ENCODE measurements at regions not wholly inside any gene's neighbourhood (a gene's known extent, or its start where the extent isn't known, plus 50 kb on each side); places are given as distances from the start of the nearest gene placed in this dataset.

DNA sequence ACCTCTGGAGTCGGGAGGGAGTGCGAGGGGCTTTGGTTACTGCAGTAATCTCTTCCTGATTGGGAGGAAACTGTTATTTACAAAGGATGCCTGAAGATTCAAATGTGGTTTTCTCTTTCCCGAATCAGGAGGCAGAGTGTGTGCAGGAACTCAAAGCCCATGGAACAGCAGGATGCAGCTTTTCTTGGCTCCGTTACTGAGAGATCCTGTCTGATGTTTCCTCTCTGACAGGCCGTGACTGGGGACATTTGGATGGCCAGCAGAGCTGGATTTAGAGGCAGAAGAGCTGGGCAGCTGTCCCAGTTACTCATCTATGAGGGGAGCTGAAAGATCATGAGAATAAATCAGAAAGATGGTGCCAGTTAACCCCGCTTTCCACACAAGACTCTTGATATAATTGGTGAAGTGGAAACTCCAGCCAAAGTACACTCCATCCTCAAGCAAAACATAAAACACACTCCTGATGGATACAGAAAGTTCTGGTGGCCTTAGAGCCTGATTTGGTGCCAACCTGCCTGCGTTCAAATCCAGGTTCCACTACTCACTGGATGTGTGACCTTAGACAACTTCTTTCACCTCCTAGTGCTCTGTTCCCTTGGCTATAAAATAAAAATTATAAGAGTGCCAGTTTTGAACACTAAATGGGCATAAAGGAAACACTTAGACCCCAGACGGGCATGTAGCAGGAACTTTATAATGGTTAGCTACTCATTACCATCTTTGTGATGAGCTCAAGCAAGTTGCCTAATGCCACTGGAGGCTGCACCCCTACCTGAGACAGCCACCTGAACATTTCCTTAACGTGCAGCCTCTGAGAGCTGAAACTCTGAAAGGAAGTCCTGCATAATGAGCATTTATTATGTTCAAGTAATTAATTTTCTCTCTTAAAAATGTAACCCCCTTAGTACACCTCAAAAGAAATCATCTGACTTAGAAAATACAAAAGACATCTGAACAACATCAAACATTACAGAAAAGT lies 349.0 kb upstream of the GATB start:
- DNase-seq = no peak

- DNase-seq = no peak
These were observed 347.1 kb upstream of the GATB start for GRCh38 chr4:152107736-152108500.

- no peak for DNase-seq
These were observed 346.0 kb upstream of the GATB start for GRCh38 chr4:152106781-152107321.

- no peak for DNase-seq
These were observed 345.4 kb upstream of the GATB start for GRCh38 chr4:152106113-152106763.

- DNase-seq = no peak
These were observed 344.1 kb upstream of the GATB start for GRCh38 chr4:152104901-152105357.

GRCh38 chr4:152104356-152104755 lies 343.5 kb upstream of the GATB start:
- no peak for DNase-seq

- DNase-seq = no peak
These were observed 342.5 kb upstream of the GATB start for GRCh38 chr4:152103181-152103901.

DNA sequence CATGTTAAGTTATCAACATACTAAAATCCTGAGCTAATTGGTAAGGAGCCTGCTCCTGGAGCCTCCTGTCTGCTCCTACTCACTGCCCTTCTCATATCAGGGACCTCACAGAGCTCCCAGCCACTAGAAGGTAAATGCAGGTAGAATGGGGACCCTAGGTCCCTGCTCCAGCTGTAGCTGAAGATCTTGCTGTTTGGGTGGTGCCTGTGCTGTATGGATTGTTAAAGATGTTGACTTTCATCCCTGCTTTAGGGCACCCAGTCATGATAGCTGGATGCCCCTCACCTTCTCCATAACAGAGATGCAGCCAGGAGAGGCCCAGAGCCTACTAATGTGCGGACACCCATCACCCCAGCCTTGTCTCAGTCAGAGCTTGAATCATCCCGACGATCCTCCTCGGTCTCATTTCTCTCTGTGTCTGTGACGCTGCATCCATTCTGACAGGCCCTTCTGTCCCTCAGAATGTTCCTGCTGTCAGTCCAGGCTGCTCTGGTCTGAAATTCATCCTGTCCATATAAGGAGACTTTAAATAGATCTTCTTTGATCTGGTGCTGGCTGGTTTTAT lies 341.7 kb upstream of the GATB start:
- DNase-seq = no peak

GRCh38 chr4:152101556-152102435 lies 341.0 kb upstream of the GATB start:
- DNase-seq = no peak

DNA sequence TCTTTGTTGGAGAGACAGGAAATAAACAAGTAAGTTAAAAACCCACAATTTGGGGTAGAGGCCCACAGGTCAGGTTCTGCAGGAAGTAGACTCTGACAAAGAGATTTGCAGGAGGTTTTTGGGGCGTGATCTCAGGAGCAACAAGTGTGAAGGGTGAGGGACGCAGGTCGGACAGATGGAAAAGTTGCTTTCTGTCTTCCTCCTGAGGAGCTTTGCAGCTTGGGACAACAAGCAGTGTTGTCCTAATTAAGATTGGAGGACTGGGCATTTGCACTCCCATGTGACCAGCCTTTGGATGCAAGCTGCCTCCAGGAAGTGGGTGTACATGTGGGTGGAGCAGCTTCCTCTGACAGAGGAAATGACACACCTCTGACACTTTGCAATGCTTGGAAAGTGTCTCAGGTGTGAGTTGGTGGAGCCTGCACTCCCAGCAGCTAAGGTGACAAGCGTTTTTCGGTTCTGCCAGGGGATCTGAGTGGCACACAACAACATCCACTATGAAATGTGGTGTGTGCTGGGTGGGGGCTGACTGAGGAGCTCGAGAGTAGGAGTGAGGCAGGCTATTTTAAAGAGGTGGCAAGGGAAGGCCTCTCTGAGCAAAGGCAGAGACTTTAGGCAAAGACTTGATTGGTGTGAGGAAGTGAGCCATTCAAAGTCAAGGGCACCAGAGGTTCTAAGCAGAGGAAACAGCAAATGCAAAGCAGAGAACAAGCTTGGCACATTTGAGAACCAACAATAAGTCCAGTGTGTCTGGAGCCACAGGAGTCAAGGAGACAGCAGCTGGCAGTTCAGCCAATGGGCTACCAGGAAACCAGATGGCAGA lies 339.8 kb upstream of the GATB start:
- peak; percentile 84 for DNase-seq

- DNase-seq = no peak
These were observed 339.2 kb upstream of the GATB start for GRCh38 chr4:152099981-152100378.

DNA sequence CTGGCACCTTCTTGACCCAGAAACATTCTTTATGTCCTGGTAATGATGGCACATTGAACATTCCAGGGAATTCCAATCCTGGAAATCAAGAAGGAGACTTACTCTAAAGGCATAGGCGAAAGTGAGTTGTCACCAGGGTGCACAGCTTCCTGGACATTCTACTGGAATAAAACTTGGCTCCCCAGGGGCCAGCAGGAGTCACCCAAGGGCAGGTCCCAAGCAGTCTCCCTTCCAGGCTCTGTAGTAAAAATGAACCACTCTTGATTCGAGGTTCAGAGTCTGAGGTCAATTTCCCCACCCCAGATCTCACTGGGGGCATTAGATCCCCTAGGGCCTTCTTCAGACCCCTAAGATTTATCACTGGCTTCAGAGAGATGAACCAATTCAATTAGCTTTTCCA lies 338.7 kb upstream of the GATB start:
- DNase-seq = no peak

DNA sequence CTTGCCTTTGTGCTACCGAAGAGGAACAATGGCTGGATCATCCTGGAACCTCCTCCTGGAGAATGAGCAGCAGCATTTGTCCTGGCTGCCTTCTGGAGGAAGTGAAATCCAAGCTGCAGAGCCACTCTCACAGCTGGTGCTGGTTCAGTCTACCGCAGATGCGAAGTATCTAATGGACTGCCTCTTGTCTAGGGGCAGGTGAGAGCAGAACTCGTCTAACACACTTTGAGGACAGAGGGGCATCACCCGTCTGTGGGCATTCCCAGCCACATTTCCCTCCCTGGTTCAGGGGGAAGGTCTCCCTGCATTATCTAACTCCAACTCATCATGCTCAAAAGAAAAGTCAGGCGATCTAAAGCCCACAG lies 338.2 kb upstream of the GATB start:
- no peak for DNase-seq

DNA sequence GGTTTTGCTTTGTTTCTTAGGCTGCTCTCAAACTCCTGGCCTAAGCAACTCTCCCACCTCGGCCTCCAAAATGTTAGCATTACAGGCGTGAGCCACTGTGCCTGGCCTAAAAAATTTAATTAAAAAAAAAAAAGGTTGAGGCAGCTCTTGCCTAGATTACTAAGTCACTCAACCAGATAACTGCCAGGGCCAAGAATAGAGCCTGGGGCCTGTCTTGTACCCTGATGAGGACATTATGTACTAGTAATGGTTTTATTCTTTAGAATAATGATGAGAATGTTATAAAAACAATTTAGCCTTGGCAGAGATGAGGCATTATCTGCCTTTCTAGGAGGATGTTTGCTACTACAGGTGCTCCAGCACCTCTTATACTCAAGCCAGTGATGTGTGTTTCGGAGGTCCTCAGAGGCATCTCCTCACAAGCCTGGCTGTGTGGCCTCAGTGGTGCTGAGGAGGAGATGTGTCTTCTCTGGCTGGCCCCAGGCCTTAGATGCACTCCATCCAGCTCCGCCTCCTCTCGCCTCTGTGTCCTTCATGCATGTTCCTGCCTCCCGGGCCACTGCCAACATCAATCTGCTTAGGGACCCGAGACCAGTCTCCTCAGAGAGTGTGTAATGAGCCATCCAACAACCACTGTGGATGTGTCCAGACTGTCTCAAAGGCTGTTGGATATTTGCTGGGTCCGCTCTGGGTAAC lies 337.7 kb upstream of the GATB start:
- no peak for DNase-seq

DNA sequence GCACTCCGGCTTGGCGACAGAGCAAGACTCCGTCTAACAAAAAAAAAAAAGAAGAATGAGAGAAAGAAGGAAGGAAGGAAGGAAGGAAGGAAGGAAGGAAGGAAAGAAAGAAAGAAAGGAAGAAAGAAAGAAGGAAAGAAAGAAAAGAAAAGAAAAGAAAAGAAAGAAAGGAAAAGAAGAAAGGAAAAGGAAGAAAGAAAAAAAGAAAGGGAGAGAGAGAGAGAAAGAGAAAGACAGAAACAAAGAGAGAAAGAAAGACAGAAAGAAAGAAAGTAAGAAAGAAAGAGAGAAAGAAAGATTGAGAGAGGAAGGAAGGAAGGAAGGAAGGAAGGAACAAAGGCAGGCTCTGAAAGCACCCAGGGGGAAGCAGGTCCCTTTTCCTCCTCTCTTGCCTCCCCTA lies 336.6 kb upstream of the GATB start:
- no peak for DNase-seq

DNA sequence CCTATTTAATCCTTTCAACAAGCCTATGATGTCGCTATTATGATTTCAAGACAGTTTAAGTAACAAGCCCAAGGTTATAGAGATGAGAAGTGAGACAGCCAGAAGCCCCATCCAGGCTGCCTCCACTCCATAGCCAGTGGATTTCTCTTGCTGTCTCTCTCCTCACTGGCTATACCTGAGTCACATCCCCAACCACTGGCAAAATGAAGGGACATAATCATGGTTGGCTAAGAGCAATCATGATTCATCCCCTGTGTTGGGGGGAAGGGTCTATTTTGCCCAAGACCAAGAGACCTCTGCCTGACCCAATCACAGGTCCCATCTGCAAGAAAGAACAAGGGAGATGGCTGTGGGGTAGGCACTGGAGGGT lies 334.9 kb upstream of the GATB start:
- DNase-seq = peak; percentile 51

DNA sequence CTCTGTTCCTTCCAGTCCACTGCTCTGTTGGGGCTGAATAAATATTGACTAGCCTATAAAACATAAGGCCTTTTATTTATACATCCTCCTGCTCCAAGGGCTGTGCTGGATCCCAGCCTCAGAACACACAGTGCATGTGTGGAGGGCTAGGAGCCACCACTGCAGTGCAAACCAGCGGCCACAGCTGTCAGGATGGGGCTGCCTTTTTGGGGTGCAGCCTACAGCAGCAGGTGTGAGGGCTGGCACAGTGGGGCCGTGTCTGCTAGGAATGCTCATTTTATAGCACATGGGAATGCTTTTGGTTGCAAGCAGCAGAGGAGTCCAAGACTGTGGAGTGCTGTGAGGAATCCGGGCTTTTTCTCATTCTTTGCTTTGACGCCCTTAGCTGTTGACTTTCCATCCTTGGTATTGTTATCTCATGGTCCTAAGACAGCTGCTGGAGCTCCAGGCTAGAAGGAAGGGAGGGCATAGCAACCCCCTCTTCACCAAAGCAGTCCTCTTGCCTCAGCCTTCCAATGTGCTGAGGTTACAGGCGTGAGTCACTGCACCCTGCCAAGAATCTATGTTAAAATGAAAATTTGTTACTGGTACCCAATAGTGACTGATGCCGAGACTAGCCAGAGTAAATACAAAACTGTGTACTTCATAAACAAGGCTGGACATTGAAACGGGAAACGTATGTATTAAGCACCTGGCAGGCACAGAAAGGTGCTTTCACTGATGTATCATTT lies 334.3 kb upstream of the GATB start:
- DNase-seq = peak; percentile 51

GRCh38 chr4:152091405-152091804 lies 330.6 kb upstream of the GATB start:
- DNase-seq = no peak

GRCh38 chr4:152090543-152090942 lies 329.7 kb upstream of the GATB start:
- DNase-seq = peak; percentile 57
